ENCODE measurements at regions not wholly inside any gene's neighbourhood (a gene's known extent, or its start where the extent isn't known, plus 50 kb on each side); places are given as distances from the start of the nearest gene placed in this dataset.

GRCh38 chr9:134230942-134231325 is 66.6 kb upstream of the RNU6ATAC start:
- H3K4me3 ChIP-seq = no peak overlapping the region
- no peak for DNase-seq
- H3K27me3 ChIP-seq = peaks cover 0 to 9% (median 0%) of the 10 kb centered on the region in 3 donors
- no peaks in the 10 kb centered on the region for H3K9me3 ChIP-seq
- no peaks in the 10 kb centered on the region for H3K36me3 ChIP-seq
- peak overlapping the region; percentile 51 to 59 (median 59) for H3K27ac ChIP-seq
- TF ChIP-seq POLR2AphosphoS5 (IDR thresholded peaks at IDR 0.05) = no peak
- intact Hi-C loops (cut with DNase I) = no loop called here
- 50 to 67% methylated on average over 14 of the region's 14 CpGs for WGBS, 2 donors
- peaks cover 3 to 21% (median 19%) of the 10 kb centered on the region in 4 donors for H3K4me1 ChIP-seq

- DNase-seq = peak; percentile 85
- no peak overlapping the region for H3K4me3 ChIP-seq
- no peaks in the 10 kb centered on the region for H3K36me3 ChIP-seq
- H3K4me1 ChIP-seq = peaks cover 3 to 21% (median 19%) of the 10 kb centered on the region in 4 donors
- peak overlapping the region; percentile 51 to 59 (median 59) for H3K27ac ChIP-seq
- TF ChIP-seq POLR2A (IDR thresholded peaks at IDR 0.05) (no peak), POLR2AphosphoS5 (IDR thresholded peaks at IDR 0.05) (peak in 2 of 4 donors; percentile 46 to 61), EP300 (IDR thresholded peaks at IDR 0.05) (peak in 1 of 4 donors; percentile 14)
- TF ChIP-seq, protein P1, sequence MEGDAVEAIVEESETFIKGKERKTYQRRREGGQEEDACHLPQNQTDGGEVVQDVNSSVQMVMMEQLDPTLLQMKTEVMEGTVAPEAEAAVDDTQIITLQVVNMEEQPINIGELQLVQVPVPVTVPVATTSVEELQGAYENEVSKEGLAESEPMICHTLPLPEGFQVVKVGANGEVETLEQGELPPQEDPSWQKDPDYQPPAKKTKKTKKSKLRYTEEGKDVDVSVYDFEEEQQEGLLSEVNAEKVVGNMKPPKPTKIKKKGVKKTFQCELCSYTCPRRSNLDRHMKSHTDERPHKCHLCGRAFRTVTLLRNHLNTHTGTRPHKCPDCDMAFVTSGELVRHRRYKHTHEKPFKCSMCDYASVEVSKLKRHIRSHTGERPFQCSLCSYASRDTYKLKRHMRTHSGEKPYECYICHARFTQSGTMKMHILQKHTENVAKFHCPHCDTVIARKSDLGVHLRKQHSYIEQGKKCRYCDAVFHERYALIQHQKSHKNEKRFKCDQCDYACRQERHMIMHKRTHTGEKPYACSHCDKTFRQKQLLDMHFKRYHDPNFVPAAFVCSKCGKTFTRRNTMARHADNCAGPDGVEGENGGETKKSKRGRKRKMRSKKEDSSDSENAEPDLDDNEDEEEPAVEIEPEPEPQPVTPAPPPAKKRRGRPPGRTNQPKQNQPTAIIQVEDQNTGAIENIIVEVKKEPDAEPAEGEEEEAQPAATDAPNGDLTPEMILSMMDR (IDR thresholded peaks at IDR 0.05) = no peak
- peaks cover 0 to 6% (median 0%) of the 10 kb centered on the region in 3 donors for H3K27me3 ChIP-seq
- H3K9me3 ChIP-seq = no peaks in the 10 kb centered on the region
- WGBS, 2 donors = 32 to 65% methylated on average over 12 of the region's 12 CpGs
- intact Hi-C loops (cut with DNase I) = no loop called here
Measured at GRCh38 chr9:134231330-134231745, 67.0 kb upstream of the RNU6ATAC start.

DNA sequence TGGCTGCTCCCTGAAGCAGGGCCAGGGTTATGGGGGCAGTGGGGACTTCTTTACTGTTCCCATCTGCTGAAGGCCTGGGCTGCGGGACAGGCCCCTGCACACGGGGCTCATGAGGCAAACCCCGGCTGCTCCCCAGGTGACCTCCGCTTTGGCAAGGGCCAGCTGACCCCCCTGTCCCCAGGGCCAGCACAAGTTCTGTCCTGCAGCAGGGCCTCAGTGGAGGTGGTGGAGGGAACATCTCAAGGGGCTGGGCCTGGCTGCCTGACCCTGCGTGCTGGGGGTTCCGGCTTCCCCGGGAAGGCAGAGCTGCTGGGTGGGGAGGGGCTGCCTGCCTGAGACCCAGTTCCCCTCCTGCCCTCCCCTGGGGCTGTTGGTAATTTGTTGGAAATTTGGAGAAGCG is 67.4 kb upstream of the RNU6ATAC start:
- Histone ChIP-seq H3K9me3 (no peaks in the 10 kb centered on the region), H3K36me3 (no peaks in the 10 kb centered on the region), H3K27me3 (peaks cover 0 to 3% (median 0%) of the 10 kb centered on the region in 3 donors), H3K4me1 (peaks cover 3 to 21% (median 19%) of the 10 kb centered on the region in 4 donors), H3K27ac (peak overlapping the region; percentile 51 to 59 (median 59)), H3K4me3 (no peak overlapping the region)
- intact Hi-C loops (cut with DNase I) = no loop called here
- 83 to 88% methylated on average over 8 of the region's 8 CpGs for WGBS, 2 donors
- DNase-seq = no peak
- TF ChIP-seq POLR2A (IDR thresholded peaks at IDR 0.05) = no peak
- TF ChIP-seq POLR2AphosphoS5 (IDR thresholded peaks at IDR 0.05) = no peak
- no peak for TF ChIP-seq EP300 (IDR thresholded peaks at IDR 0.05)

DNA sequence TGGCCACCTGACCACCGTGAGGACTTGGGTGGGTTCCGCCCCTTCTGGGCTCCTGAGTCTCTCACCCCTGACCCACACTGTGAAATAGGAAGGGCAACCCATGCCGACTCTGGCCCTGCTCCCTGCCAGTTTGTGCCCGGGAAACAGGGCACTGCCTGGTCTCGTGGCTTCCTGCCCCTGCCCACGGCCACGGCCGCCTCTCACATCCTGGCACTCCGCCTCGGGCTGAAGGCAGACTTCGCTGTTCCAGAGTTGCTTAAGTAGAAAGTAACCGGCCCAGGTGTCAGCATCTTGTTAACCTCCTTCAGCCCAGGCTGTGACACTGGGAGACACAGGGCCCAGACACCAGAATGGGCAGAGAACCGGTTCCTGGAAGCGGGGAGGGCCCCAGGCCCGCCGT is 68.7 kb upstream of the RNU6ATAC start:
- TF ChIP-seq EP300 (IDR thresholded peaks at IDR 0.05) = no peak
- Histone ChIP-seq H3K36me3 (no peaks in the 10 kb centered on the region), H3K9me3 (no peaks in the 10 kb centered on the region), H3K27me3 (peaks cover 0 to 8% (median 0%) of the 10 kb centered on the region in 3 donors), H3K27ac (no peak overlapping the region), H3K4me3 (no peak overlapping the region), H3K4me1 (peaks cover 3 to 21% (median 19%) of the 10 kb centered on the region in 4 donors)
- WGBS, 2 donors = 63 to 67% methylated on average over 16 of the region's 16 CpGs
- intact Hi-C loops (cut with DNase I) = no loop called here
- DNase-seq = no peak

GRCh38 chr9:134234001-134234660 is 69.8 kb upstream of the RNU6ATAC start:
- intact Hi-C loops (cut with DNase I) = no loop called here
- H3K27me3 ChIP-seq = peaks cover 0 to 15% (median 0%) of the 10 kb centered on the region in 3 donors
- H3K4me1 ChIP-seq = peaks cover 3 to 21% (median 19%) of the 10 kb centered on the region in 4 donors
- DNase-seq = no peak
- H3K36me3 ChIP-seq = no peaks in the 10 kb centered on the region
- WGBS, 2 donors = 80 to 86% methylated on average over 21 of the region's 21 CpGs
- no peaks in the 10 kb centered on the region for H3K9me3 ChIP-seq
- H3K27ac ChIP-seq = no peak overlapping the region
- H3K4me3 ChIP-seq = no peak overlapping the region
- TF ChIP-seq EP300 (IDR thresholded peaks at IDR 0.05) (no peak), POLR2AphosphoS5 (IDR thresholded peaks at IDR 0.05) (no peak), POLR2A (IDR thresholded peaks at IDR 0.05) (no peak)
- TF ChIP-seq, protein P1 (IDR thresholded peaks at IDR 0.05) = no peak

DNA sequence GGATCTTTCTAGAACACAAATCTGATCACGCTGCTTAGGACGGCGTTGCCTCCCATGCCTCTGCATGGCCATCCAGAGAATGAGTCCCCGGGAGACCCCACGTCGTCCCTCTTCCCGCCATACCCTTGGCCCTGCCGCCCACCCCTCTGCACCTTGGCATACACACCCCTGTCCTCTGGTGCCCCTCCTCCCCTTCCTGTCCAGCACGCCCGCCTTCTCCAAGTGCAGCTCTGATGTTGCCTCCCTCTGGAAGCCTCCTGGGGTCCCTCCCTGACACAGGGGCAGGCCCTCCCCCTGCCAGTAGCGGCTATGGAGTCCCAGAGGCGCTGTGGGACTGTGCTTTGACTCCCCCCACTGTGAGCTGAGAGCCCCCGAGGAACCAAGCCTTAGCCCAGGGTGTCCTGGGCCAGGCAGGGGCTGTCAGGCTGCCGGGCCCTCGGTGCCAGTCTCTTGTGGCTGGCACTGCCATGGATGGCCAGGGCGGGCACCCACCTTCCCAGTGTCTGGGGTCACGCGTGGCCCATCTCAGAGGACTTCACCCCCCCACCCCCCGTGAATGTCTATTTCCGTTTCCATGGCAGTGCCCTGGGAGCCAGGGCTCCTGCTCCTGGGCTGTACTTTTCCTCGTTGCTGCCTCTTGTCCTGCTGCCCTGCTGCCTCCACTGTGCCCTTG is 70.5 kb upstream of the RNU6ATAC start:
- no peaks in the 10 kb centered on the region for H3K9me3 ChIP-seq
- peaks cover 0 to 22% (median 4%) of the 10 kb centered on the region in 3 donors for H3K27me3 ChIP-seq
- intact Hi-C loops (cut with DNase I) = no loop called here
- DNase-seq = no peak
- TF ChIP-seq POLR2A (IDR thresholded peaks at IDR 0.05) = no peak
- TF ChIP-seq, protein P1 (IDR thresholded peaks at IDR 0.05) = no peak
- TF ChIP-seq POLR2AphosphoS5 (IDR thresholded peaks at IDR 0.05) = no peak
- H3K4me1 ChIP-seq = peaks cover 3 to 21% (median 19%) of the 10 kb centered on the region in 4 donors
- 71 to 86% methylated on average over 21 of the region's 21 CpGs for WGBS, 2 donors
- no peak overlapping the region for H3K4me3 ChIP-seq
- H3K36me3 ChIP-seq = no peaks in the 10 kb centered on the region
- no peak overlapping the region for H3K27ac ChIP-seq

Measured in sigmoid colon (tissue), 6 donors.